ENCODE measurements at regions not wholly inside any gene's neighbourhood (a gene's known extent, or its start where the extent isn't known, plus 50 kb on each side); places are given as distances from the start of the nearest gene placed in this dataset.

DNA sequence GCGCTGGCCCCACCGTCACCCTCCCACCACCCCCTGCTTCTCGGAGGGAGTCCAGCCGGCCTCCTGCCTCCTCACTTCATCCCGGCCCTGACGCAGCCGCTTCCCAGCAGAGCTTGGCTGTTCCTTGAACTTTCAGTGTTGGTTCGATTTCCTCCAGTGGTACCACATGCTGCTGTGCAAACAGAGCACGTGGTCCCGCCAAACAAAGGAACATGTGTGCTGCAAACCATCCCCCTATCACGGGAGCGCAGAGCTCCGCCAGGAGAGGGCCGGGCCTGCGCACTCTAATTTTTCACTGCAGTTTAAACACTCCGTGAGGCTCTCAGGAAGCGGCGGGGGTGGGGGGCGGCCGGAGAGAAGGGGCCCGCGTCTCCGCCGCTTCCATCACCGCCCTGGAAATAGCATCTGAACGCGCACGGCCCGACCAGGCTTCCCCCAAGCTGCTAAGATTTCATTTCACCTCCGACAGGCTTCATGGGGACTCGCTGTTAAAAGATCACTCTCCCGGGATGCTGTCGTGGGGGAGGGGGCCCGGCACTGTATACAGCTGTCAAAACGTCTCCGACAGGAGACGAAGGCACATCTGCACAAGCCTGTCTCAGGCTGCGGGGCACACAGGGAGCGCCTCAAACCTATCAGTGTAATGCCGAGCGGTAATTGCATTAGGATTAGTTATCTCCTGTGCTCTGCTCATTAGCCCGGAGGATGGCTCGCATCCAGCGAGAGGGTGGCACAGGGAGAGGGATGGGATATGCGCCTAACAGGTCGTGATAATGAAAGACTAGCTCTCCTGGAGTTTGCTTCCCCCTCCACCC, 269.9 kb upstream of the SORL1-AS1 start:
- Histone ChIP-seq H3K27me3 (replicated peaks; ENCODE audit: control insufficient read depth, insufficient read depth, low read length) (peaks cover 1% of the 10 kb centered on the region), H3K4me3 (replicated peaks; ENCODE audit: low read depth, low read length) (no peak overlapping the region), H3K36me3 (ENCODE audit: control insufficient read depth, insufficient read depth, low read length) (no peaks in the 10 kb centered on the region)
- TF ChIP-seq, protein P1, sequence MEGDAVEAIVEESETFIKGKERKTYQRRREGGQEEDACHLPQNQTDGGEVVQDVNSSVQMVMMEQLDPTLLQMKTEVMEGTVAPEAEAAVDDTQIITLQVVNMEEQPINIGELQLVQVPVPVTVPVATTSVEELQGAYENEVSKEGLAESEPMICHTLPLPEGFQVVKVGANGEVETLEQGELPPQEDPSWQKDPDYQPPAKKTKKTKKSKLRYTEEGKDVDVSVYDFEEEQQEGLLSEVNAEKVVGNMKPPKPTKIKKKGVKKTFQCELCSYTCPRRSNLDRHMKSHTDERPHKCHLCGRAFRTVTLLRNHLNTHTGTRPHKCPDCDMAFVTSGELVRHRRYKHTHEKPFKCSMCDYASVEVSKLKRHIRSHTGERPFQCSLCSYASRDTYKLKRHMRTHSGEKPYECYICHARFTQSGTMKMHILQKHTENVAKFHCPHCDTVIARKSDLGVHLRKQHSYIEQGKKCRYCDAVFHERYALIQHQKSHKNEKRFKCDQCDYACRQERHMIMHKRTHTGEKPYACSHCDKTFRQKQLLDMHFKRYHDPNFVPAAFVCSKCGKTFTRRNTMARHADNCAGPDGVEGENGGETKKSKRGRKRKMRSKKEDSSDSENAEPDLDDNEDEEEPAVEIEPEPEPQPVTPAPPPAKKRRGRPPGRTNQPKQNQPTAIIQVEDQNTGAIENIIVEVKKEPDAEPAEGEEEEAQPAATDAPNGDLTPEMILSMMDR (IDR thresholded peaks at IDR 0.05; ENCODE audit: insufficient read depth, low read length, poor library complexity, severe bottlenecking): no peak
- no peak for DNase-seq (ENCODE audit: extremely low read depth, insufficient read length)

DNA sequence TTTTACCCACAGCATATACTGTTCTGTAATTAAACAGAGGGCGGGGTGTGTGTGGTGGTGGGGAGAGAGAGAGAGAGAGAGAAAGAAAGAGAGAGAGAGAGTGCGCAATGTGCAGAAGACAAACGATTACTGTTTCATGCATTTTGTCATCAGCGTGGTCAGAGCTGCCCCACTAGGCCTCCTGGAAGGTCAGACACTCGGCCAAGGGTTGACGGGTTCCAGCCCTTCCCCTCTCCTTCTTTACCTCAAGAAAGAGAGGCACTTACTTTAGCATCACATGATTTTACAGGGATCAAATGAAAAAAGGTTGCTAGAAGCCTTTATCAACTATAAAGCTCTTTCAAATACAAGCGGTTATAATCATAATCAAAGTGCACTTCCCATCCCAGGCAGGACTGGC, 269.2 kb upstream of the SORL1-AS1 start:
- Histone ChIP-seq H3K27me3 (replicated peaks; ENCODE audit: control insufficient read depth, insufficient read depth, low read length) (peaks cover 1% of the 10 kb centered on the region), H3K36me3 (ENCODE audit: control insufficient read depth, insufficient read depth, low read length) (no peaks in the 10 kb centered on the region), H3K4me3 (replicated peaks; ENCODE audit: low read depth, low read length) (no peak overlapping the region)
- no peak for DNase-seq (ENCODE audit: extremely low read depth, insufficient read length)
- TF ChIP-seq, protein P1 (IDR thresholded peaks at IDR 0.05; ENCODE audit: insufficient read depth, low read length, poor library complexity, severe bottlenecking): no peak

DNA sequence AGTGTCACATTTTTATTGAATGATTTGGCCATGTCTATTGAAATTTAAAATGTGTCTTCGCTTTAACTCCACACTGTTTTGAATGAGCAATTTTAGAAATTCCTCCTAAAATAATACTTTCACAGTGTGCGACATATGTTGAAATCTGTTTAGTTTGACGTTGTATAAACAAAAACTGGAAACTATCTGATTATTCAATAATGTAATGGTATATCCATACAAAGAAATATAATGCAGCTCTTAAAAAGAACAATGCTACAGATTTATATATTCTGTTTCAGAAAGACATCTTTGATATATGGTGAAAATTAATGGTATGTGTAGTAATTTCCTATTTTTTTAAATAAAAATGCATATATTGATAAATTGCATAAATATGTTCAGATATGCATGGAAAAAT, 268.7 kb upstream of the SORL1-AS1 start:
- no peak for DNase-seq (ENCODE audit: extremely low read depth, insufficient read length)
- TF ChIP-seq, protein P1 (IDR thresholded peaks at IDR 0.05; ENCODE audit: insufficient read depth, low read length, poor library complexity, severe bottlenecking): no peak
- Histone ChIP-seq H3K4me3 (replicated peaks; ENCODE audit: low read depth, low read length) (no peak overlapping the region), H3K27me3 (replicated peaks; ENCODE audit: control insufficient read depth, insufficient read depth, low read length) (peaks cover 1% of the 10 kb centered on the region), H3K36me3 (ENCODE audit: control insufficient read depth, insufficient read depth, low read length) (no peaks in the 10 kb centered on the region)

DNA sequence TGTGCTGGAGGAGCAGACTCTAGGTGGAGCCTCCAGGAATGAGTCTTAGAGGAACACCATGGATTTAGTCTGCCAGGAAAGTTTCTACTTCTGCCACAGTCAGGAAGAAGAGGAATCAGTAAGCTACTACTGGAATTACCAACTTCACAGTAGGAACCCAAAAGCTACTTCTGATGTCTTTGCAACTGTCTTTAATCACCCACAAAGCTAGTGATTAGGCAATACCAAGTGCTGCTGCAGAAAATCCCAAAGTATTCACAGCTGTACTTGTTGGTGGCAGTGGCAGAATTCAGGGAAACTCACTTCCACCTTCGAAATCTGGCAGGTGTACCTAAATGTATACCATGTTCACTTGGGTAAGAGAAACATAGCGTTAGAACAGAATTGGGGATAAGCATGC, 264.5 kb upstream of the SORL1-AS1 start:
- no peaks in the 10 kb centered on the region for H3K36me3 ChIP-seq (ENCODE audit: control insufficient read depth, insufficient read depth, low read length)
- DNase-seq (ENCODE audit: extremely low read depth, insufficient read length): no peak
- TF ChIP-seq, protein P1 (IDR thresholded peaks at IDR 0.05; ENCODE audit: insufficient read depth, low read length, poor library complexity, severe bottlenecking): no peak
- no peak overlapping the region for H3K4me3 ChIP-seq (replicated peaks; ENCODE audit: low read depth, low read length)
- no peaks in the 10 kb centered on the region for H3K27me3 ChIP-seq (replicated peaks; ENCODE audit: control insufficient read depth, insufficient read depth, low read length)

DNA sequence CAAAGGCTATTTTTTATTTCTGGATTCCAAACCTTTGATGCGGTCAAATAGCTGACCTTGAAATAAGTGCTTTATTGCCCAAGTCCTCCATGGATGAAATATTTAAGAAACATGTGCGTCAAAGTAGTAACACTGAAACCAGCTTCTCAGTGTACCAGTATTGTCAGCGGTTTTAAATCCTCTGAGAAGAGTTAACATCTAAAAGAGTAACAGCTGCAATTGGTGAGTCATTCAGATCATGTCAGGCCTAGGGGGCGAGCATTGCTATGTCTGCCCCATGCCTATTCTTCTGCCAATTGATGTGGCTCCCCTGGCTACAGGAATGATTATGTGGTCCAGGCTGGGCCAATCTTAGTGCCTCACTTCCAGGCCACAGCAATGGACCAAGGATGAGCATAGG, 263.3 kb upstream of the SORL1-AS1 start:
- no peaks in the 10 kb centered on the region for H3K27me3 ChIP-seq (replicated peaks; ENCODE audit: control insufficient read depth, insufficient read depth, low read length)
- no peaks in the 10 kb centered on the region for H3K36me3 ChIP-seq (ENCODE audit: control insufficient read depth, insufficient read depth, low read length)
- no peak for DNase-seq (ENCODE audit: extremely low read depth, insufficient read length)
- TF ChIP-seq, protein P1 (IDR thresholded peaks at IDR 0.05; ENCODE audit: insufficient read depth, low read length, poor library complexity, severe bottlenecking): no peak
- no peak overlapping the region for H3K4me3 ChIP-seq (replicated peaks; ENCODE audit: low read depth, low read length)
